HG03025 (cell line): ENCODE measurements at regions not wholly inside any gene's neighbourhood (a gene's known extent, or its start where the extent isn't known, plus 50 kb on each side); places are given as distances from the start of the nearest gene placed in this dataset.
"Not testable (repeated sequence)": the region's sequence is repeated elsewhere in the genome, so short reads cannot be mapped to it uniquely, and the experiment has no call there.

Source experiments
- ATAC-seq: cut with Tn5 transposase; IDR thresholded peaks from one replicate; pipeline ENCODE4 v1.9.1; 2021; ENCODE audit warnings: mild to moderate bottlenecking, moderate library complexity; ENCODE audit not compliant: unreplicated experiment, low FRiP score

GRCh38 chr2:59181347-59181746 lies 940.2 kb upstream of the FANCL start:
- no peak for ATAC-seq

- no peak for ATAC-seq
These were observed 939.5 kb upstream of the FANCL start for GRCh38 chr2:59180621-59181020.

GRCh38 chr2:59180111-59180510 lies 939.0 kb upstream of the FANCL start:
- no peak for ATAC-seq

GRCh38 chr2:59177748-59178147 lies 936.6 kb upstream of the FANCL start:
- no peak for ATAC-seq

GRCh38 chr2:59176737-59177136 lies 935.6 kb upstream of the FANCL start:
- no peak for ATAC-seq

- no peak for ATAC-seq
These were observed 933.6 kb upstream of the FANCL start for GRCh38 chr2:59174536-59175243.

GRCh38 chr2:59173325-59173724 lies 932.2 kb upstream of the FANCL start:
- no peak for ATAC-seq

GRCh38 chr2:59171019-59171418 lies 929.9 kb upstream of the FANCL start:
- ATAC-seq, result no peak

- ATAC-seq, result no peak
These were observed 927.6 kb upstream of the FANCL start for GRCh38 chr2:59168766-59169165.

- ATAC-seq, result no peak
These were observed 926.4 kb upstream of the FANCL start for GRCh38 chr2:59167514-59167913.

- not testable (repeated sequence) for ATAC-seq
These were observed 916.8 kb upstream of the FANCL start for GRCh38 chr2:59157908-59158307.

GRCh38 chr2:59151805-59152204 lies 910.7 kb upstream of the FANCL start:
- no peak for ATAC-seq

- no peak for ATAC-seq
These were observed 909.2 kb upstream of the FANCL start for GRCh38 chr2:59150217-59150849.

- ATAC-seq, result no peak
These were observed 908.1 kb upstream of the FANCL start for GRCh38 chr2:59149271-59149670.

GRCh38 chr2:59112258-59112657 lies 871.1 kb upstream of the FANCL start:
- no peak for ATAC-seq

- ATAC-seq, result no peak
These were observed 855.8 kb upstream of the FANCL start for GRCh38 chr2:59096973-59097372.

- no peak for ATAC-seq
These were observed 852.4 kb upstream of the FANCL start for GRCh38 chr2:59093571-59093970.

GRCh38 chr2:59084326-59084725 lies 843.2 kb upstream of the FANCL start:
- ATAC-seq, result no peak

- no peak for ATAC-seq
These were observed 842.1 kb upstream of the FANCL start for GRCh38 chr2:59083075-59083828.

GRCh38 chr2:59082657-59083056 lies 841.5 kb upstream of the FANCL start:
- no peak for ATAC-seq

- ATAC-seq, result no peak
These were observed 839.5 kb upstream of the FANCL start for GRCh38 chr2:59080451-59081181.
